ENCODE measurements at regions not wholly inside any gene's neighbourhood (a gene's known extent, or its start where the extent isn't known, plus 50 kb on each side); places are given as distances from the start of the nearest gene placed in this dataset.

- H3K4me3 ChIP-seq (ENCODE audit: control insufficient read depth, low read depth, low read length) = no peak overlapping the region
- no peak for TF ChIP-seq CTCF (IDR thresholded peaks at IDR 0.05; ENCODE audit: control insufficient read depth, insufficient read depth, low read depth, low read length, missing control alignments)
- no peak for DNase-seq (ENCODE audit: low read depth)
Measured at GRCh38 chr3:176479248-176479647, 718.0 kb downstream of the TBL1XR1 start.

DNA sequence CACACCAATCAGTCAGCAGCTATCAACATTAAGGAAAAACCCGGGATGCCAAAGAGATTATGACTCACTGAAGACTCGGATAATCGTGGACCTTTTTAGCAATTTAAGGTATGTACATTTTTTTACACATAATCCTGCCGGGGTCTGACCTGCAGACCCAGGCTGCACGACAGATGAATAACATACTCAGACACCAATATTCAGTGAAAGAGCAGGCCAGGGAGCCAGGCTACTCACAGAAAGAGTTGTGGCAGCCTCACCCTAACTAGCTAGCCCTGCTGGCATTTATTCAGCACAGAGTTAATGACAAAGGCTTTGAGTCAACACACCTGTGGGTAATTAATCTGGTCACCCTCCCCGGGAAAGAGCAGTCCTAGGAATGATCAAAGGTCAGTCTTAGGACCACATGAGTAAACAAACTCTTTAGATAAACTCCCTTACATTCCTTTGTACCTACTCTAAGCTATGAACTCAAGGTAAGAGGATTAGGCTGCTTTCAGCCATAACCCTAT lies 727.5 kb downstream of the TBL1XR1 start:
- no peak overlapping the region for H3K4me3 ChIP-seq (ENCODE audit: control insufficient read depth, low read depth, low read length)
- no peak for DNase-seq (ENCODE audit: low read depth)
- no peak for TF ChIP-seq CTCF (IDR thresholded peaks at IDR 0.05; ENCODE audit: control insufficient read depth, insufficient read depth, low read depth, low read length, missing control alignments)

DNA sequence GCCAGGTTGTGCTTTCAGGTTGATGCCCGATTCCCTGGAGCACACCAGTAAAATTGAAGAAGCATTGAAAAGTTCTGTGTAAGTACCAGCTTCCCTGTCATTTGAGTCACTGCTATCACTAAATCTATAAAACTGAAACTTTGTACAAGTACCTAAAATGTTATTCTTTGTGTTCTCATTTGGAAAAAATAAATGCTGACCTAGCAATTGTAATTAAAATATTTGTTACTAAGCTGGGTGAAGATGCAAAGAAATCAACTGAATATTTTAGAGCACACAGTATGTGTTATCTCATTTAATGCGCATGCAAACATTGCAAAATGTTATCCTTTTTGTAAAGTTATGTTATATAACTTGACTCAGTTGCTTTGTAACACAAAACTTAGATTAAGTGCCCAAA lies 733.7 kb downstream of the TBL1XR1 start:
- TF ChIP-seq CTCF (IDR thresholded peaks at IDR 0.05; ENCODE audit: control insufficient read depth, insufficient read depth, low read depth, low read length, missing control alignments) = no peak
- no peak overlapping the region for H3K4me3 ChIP-seq (ENCODE audit: control insufficient read depth, low read depth, low read length)
- DNase-seq (ENCODE audit: low read depth) = no peak

- no peak for TF ChIP-seq CTCF (IDR thresholded peaks at IDR 0.05; ENCODE audit: control insufficient read depth, insufficient read depth, low read depth, low read length, missing control alignments)
- no peak for DNase-seq (ENCODE audit: low read depth)
- no peak overlapping the region for H3K4me3 ChIP-seq (ENCODE audit: control insufficient read depth, low read depth, low read length)
Measured at GRCh38 chr3:176447369-176447768, 749.9 kb downstream of the TBL1XR1 start.

- no peak overlapping the region for H3K4me3 ChIP-seq (ENCODE audit: control insufficient read depth, low read depth, low read length)
- no peak for DNase-seq (ENCODE audit: low read depth)
- no peak for TF ChIP-seq CTCF (IDR thresholded peaks at IDR 0.05; ENCODE audit: control insufficient read depth, insufficient read depth, low read depth, low read length, missing control alignments)
Measured at GRCh38 chr3:176442326-176442725, 755.0 kb downstream of the TBL1XR1 start.

- no peak overlapping the region for H3K4me3 ChIP-seq (ENCODE audit: control insufficient read depth, low read depth, low read length)
- no peak for DNase-seq (ENCODE audit: low read depth)
- no peak for TF ChIP-seq CTCF (IDR thresholded peaks at IDR 0.05; ENCODE audit: control insufficient read depth, insufficient read depth, low read depth, low read length, missing control alignments)
Measured at GRCh38 chr3:176439729-176440128, 757.6 kb downstream of the TBL1XR1 start.

- no peak for DNase-seq (ENCODE audit: low read depth)
- no peak overlapping the region for H3K4me3 ChIP-seq (ENCODE audit: control insufficient read depth, low read depth, low read length)
- TF ChIP-seq CTCF (IDR thresholded peaks at IDR 0.05; ENCODE audit: control insufficient read depth, insufficient read depth, low read depth, low read length, missing control alignments) = no peak
Measured at GRCh38 chr3:176431991-176432390, 765.3 kb downstream of the TBL1XR1 start.

Measured in AG09309 (cell line).